ENCODE measurements at regions not wholly inside any gene's neighbourhood (a gene's known extent, or its start where the extent isn't known, plus 50 kb on each side); places are given as distances from the start of the nearest gene placed in this dataset.

- TF ChIP-seq ZXDC (CRISPR knock-in tag; IDR thresholded peaks at IDR 0.05): no peak
- no peak for TF ChIP-seq NONO (IDR thresholded peaks at IDR 0.05)
- TF ChIP-seq NONO (CRISPR knock-in tag; conservative IDR thresholded peaks at IDR 0.05): no peak
- TF ChIP-seq, protein P1, sequence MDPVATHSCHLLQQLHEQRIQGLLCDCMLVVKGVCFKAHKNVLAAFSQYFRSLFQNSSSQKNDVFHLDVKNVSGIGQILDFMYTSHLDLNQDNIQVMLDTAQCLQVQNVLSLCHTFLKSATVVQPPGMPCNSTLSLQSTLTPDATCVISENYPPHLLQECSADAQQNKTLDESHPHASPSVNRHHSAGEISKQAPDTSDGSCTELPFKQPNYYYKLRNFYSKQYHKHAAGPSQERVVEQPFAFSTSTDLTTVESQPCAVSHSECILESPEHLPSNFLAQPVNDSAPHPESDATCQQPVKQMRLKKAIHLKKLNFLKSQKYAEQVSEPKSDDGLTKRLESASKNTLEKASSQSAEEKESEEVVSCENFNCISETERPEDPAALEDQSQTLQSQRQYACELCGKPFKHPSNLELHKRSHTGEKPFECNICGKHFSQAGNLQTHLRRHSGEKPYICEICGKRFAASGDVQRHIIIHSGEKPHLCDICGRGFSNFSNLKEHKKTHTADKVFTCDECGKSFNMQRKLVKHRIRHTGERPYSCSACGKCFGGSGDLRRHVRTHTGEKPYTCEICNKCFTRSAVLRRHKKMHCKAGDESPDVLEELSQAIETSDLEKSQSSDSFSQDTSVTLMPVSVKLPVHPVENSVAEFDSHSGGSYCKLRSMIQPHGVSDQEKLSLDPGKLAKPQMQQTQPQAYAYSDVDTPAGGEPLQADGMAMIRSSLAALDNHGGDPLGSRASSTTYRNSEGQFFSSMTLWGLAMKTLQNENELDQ (CRISPR knock-in tag; IDR thresholded peaks at IDR 0.05; ENCODE audit: borderline replicate concordance): no peak
- TF ChIP-seq ZNF552 (CRISPR knock-in tag; IDR thresholded peaks at IDR 0.05; ENCODE audit: borderline replicate concordance): no peak
- TF ChIP-seq, protein P2, sequence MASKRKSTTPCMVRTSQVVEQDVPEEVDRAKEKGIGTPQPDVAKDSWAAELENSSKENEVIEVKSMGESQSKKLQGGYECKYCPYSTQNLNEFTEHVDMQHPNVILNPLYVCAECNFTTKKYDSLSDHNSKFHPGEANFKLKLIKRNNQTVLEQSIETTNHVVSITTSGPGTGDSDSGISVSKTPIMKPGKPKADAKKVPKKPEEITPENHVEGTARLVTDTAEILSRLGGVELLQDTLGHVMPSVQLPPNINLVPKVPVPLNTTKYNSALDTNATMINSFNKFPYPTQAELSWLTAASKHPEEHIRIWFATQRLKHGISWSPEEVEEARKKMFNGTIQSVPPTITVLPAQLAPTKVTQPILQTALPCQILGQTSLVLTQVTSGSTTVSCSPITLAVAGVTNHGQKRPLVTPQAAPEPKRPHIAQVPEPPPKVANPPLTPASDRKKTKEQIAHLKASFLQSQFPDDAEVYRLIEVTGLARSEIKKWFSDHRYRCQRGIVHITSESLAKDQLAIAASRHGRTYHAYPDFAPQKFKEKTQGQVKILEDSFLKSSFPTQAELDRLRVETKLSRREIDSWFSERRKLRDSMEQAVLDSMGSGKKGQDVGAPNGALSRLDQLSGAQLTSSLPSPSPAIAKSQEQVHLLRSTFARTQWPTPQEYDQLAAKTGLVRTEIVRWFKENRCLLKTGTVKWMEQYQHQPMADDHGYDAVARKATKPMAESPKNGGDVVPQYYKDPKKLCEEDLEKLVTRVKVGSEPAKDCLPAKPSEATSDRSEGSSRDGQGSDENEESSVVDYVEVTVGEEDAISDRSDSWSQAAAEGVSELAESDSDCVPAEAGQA (IDR thresholded peaks at IDR 0.05; ENCODE audit: low read depth): no peak
- TF ChIP-seq, protein P2 (CRISPR knock-in tag; IDR thresholded peaks at IDR 0.05; ENCODE audit: borderline replicate concordance): no peak
- no peak for TF ChIP-seq ZNF33A (CRISPR knock-in tag; IDR thresholded peaks at IDR 0.05; ENCODE audit: borderline replicate concordance)
Measured at GRCh38 chr2:220000586-220000985, 373.2 kb downstream of the SLC4A3 start (continued).
